GM12873 (cell line): ENCODE measurements at regions not wholly inside any gene's neighbourhood (a gene's known extent, or its start where the extent isn't known, plus 50 kb on each side); places are given as distances from the start of the nearest gene placed in this dataset.

Experiments used
- TF ChIP-seq, protein P1 (sequence below): IDR thresholded peaks from 2 replicates; pipeline ENCODE4 v1.5.1; 2012; ENCODE audit warnings: low read depth, mild to moderate bottlenecking, moderate library complexity, low read length, control low read depth; ENCODE audit not compliant: insufficient read depth; ENCODE audit errors: missing control alignments

DNA sequence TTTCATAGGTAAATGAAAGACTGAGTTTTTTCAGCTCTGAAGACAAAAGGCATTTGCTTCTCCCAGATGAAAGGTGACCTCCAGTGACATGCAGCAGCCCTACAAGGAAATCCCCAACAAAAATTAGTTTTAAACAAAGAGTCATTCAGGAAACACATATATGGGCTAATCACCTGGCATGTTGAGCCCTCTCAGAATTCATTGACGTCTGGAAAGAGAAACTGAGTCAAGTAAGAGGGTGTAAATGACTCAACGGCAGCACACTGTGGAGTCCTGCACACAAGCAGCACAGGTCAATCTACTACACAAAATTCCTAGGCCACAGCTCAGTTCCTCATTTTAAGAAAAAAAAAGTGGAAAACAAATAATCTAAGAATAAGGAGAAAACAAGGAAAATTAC, 592.3 kb downstream of the EPHA7 start:
- TF ChIP-seq, protein P1, sequence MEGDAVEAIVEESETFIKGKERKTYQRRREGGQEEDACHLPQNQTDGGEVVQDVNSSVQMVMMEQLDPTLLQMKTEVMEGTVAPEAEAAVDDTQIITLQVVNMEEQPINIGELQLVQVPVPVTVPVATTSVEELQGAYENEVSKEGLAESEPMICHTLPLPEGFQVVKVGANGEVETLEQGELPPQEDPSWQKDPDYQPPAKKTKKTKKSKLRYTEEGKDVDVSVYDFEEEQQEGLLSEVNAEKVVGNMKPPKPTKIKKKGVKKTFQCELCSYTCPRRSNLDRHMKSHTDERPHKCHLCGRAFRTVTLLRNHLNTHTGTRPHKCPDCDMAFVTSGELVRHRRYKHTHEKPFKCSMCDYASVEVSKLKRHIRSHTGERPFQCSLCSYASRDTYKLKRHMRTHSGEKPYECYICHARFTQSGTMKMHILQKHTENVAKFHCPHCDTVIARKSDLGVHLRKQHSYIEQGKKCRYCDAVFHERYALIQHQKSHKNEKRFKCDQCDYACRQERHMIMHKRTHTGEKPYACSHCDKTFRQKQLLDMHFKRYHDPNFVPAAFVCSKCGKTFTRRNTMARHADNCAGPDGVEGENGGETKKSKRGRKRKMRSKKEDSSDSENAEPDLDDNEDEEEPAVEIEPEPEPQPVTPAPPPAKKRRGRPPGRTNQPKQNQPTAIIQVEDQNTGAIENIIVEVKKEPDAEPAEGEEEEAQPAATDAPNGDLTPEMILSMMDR: no peak

DNA sequence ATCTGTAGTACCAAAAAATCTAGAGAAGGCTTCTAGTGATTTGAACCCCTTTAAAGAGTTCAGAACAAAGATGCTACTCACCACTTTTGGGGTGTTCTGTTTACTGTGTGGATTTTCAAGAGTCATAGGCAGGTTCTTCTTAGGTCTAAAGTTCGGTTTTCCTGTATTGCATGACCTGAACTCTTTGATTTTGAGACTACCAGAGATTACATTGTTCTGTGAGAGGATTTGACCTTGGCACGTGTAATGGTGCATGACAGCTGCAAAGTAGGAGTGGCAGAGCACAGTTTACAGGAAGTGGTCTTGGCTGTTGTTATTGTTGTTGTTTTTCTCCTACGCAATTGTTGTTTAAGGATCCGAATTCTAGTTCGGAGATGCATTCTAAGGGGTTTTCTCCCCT, 592.7 kb downstream of the EPHA7 start:
- TF ChIP-seq, protein P1: no peak

DNA sequence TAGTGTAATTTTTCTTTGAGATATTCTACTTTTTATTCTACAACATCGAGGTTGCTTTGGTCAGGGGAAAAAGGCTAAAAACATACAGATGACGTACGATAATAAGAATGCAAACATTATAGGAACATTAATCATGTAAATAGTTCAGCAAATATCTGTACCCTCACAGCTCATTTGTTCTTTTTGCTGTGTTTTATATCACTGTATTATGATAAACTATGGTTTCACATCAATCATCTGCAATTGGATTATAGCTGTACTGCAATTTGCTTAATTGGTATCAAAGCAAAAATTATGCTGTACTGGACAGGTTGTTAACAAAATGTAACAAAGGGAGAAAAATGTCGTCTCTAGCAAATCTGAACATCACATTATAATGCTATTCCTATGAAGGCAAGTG, 597.1 kb downstream of the EPHA7 start:
- TF ChIP-seq, protein P1: no peak

DNA sequence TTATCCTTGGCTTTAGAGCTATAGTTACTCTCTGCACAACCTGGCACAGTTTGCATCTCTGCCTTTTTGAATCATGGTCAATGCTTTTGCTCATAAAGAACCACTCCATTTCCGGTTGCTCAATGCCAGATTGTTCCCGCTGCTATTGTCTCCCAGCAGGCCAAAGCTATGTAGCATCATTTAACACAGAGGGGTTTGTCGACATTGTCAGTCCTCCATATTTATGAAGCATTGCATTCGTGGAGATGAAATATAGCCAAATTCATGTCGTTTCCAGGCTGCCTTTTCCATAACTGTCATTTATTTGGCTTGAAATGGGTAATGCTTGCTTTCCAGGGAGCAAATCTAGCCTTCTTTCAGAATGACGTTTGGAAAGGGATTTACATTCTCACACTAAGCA, 598.8 kb downstream of the EPHA7 start:
- TF ChIP-seq, protein P1: no peak

DNA sequence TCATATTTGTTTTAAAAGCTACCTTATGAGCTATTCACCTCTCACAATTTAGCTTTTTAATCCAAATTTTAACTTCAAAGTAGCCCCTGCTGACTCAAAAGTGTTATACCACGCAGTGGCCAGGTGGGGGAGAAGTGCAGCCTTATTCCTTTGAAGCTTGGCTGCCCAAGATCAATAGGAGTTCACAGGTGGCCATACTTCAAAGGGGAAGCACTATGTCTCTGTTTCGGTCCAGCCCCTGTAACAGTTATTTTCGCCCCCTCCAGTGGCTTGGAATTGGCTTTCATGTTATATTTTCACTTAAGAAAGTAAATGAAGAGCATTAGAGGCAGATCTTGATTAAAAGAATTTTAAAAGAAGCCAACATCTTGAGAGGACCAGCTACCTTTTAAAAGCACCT, 608.4 kb downstream of the EPHA7 start:
- TF ChIP-seq, protein P1: peak; percentile 68

DNA sequence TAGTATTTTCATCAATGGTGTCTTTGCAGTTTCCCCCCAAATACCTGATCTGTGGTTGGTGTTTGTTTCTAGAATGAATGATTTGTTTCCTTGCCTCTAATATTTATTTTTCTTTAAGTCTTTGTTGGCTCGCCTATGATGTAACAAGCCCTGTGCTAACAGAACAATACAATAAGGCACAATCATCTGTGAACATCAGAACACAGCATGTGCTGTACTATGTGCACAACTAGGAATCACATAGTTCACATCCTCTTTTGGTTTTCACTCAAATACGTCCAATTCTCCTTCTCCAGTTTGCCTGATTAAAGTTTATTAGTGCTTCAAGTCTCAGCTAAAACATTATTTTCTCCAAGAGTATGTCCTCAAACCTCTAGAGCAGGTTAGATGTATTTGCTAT, 613.1 kb downstream of the EPHA7 start:
- TF ChIP-seq, protein P1: no peak

DNA sequence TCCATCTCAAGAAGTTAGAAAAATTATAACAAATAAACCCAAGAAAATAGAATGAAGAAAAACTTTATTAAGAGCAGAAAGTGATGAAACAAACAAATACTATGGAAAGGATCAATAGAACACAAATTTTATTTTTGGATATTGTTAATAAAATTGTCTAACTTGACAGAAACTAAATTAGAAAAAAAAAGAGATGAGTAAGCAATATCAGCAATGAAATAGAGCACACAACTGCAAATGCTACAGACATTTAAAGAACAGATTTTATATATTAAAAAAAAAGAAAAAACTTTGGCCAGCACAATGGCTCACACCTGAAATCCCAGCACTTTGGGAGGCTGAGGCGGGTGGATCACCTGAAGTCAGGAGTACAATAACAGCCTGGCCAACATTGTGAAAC, 628.0 kb downstream of the EPHA7 start:
- TF ChIP-seq, protein P1: no peak

DNA sequence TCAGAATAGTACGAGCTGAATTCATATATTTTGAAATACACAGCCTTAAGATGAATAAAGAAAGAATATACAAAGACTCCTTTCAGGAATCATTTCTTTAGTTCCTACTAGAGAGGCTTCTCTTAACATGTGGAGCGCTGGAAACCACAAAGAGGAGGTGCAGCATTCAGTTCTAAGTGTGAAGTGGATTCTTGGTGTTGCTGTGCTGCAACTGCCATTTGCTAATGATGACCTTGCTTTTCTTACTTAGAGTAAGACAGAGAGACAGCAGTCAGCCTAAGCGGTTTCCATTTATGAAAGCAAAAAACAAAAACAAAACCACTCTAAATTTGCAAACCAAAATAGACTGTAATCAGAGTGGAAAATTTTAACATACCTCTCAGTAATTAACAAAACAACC, 629.0 kb downstream of the EPHA7 start:
- TF ChIP-seq, protein P1: no peak
